HCT116 (cell line): ENCODE measurements at regions not wholly inside any gene's neighbourhood (a gene's known extent, or its start where the extent isn't known, plus 50 kb on each side); places are given as distances from the start of the nearest gene placed in this dataset.
"Not testable (repeated sequence)": the region's sequence is repeated elsewhere in the genome, so short reads cannot be mapped to it uniquely, and the experiment has no call there.

Experiments used
- CEBPB ChIP-seq: IDR thresholded peaks from 2 replicates; pipeline ENCODE4 v1.6.1; 2012; ENCODE audit warnings: low read depth
- CTCF ChIP-seq, 3 experiments: fragments of 200-600 bp in 1 of 3; sonication (generic) in 1 of 3; IDR thresholded peaks in 2 of 3; conservative IDR thresholded peaks in 1 of 3; 2 replicates each; pipeline ENCODE4 v1.5.1; 2012 to 2017; ENCODE audit warnings: low read depth in 2 of 3, low read length in 2 of 3, antibody characterized with exemption in 1 of 3, borderline replicate concordance in 1 of 3, control low read depth in 1 of 3, mild to moderate bottlenecking in 1 of 3, mixed read lengths in 1 of 3, mixed run types in 1 of 3, moderate library complexity in 1 of 3; ENCODE audit not compliant: insufficient read depth in 1 of 3
- POLR2A ChIP-seq: IDR thresholded peaks from 2 replicates; pipeline ENCODE4 v1.7.0; 2011; ENCODE audit warnings: borderline replicate concordance; ENCODE audit not compliant: insufficient read depth, insufficient read length; ENCODE audit errors: extremely low read depth
- POLR2AphosphoS5 ChIP-seq: IDR thresholded peaks from 2 replicates; pipeline ENCODE4 v1.6.1; 2011; ENCODE audit warnings: mild to moderate bottlenecking, low read depth, low read length, moderate library complexity
- SP1 ChIP-seq: IDR thresholded peaks from 2 replicates; pipeline ENCODE4 v1.6.1; 2012; ENCODE audit warnings: low read depth
- TCF7L2 ChIP-seq: IDR thresholded peaks from 2 replicates; pipeline ENCODE4 v1.7.0; 2011; ENCODE audit warnings: borderline replicate concordance, inconsistent platforms; ENCODE audit not compliant: insufficient read depth, insufficient read length; ENCODE audit errors: extremely low read depth

DNA sequence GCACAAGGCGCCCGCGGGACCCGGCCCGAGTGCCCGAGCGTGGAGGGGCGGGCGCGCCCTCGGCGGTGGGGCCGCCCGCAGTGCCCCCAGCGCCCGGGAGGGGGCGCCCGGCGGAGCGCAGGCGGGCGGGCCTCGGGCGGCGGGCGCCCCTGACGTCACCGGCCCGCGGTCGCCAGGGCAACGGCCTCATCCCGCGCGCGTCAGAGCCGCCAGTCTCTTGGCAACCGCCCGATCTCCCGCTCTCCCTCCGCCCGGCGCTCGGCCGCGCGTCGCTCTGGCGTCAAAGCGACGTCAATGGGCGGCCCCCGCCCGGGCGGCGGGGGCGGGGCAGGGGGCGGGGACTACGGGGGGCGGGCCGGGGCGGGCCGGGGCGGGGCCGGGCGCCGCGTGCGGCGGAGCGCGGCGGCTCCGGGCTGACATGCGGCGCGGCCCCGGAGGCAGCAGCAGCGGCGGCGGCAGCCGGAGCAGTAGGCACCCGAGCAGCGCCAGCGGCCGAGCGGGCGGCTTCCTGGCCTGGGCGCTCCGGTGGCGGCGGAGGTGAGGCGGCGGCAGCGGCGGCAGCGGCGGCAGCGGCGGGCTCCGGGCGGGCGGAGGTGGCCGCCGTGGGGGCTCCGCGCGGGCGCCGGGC, 4410.6 kb upstream of the TPTE start:
- not testable (repeated sequence) for TF ChIP-seq CTCF (IDR thresholded peaks at IDR 0.05 in 2 of 3, conservative IDR thresholded peaks at IDR 0.05 in 1 of 3; ENCODE audit: borderline replicate concordance in 1 of 3, insufficient read depth in 1 of 3, low read depth in 2 of 3, low read length in 2 of 3); CEBPB; POLR2A; POLR2AphosphoS5; SP1; TCF7L2
